Fibroblast of mammary gland (primary cell): ENCODE measurements at regions not wholly inside any gene's neighbourhood (a gene's known extent, or its start where the extent isn't known, plus 50 kb on each side); places are given as distances from the start of the nearest gene placed in this dataset.

Experiments
- DNase-seq: peaks from one replicate; pipeline ENCODE4 v3.0.0-alpha.2; 2010; ENCODE audit warnings: low read depth
- H3K4me3 ChIP-seq: 2 replicates; pipeline ENCODE4 v1.5.1; 2011; ENCODE audit warnings: low read depth, mild to moderate bottlenecking, low read length, moderate library complexity; ENCODE audit not compliant: control insufficient read depth
- TF ChIP-seq, protein P1 (sequence below): conservative IDR thresholded peaks from 2 replicates; pipeline ENCODE4 v1.5.1; 2011; ENCODE audit warnings: low read depth, low read length, inconsistent platforms; ENCODE audit not compliant: control insufficient read depth, insufficient read depth

DNA sequence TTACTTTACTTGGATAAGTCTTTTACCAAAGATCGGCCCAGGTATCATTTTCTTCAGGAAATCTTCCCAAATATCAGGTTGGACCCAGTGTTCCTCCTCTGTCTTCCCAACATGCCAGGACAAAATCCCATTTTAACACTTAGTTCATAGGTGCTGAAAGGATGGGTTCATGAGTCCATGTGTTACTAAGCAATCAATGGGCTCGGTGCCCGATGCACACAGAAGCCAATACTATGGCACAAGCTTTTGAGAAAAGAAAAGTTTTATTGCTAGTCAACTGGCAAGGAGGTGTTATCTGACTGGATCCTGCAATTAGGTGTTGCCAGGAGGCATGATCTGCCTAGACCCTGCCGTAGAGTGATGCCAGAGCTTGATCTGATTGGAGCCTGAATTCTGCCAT lies 133.3 kb upstream of the SLC44A3 start:
- DNase-seq = no peak

DNA sequence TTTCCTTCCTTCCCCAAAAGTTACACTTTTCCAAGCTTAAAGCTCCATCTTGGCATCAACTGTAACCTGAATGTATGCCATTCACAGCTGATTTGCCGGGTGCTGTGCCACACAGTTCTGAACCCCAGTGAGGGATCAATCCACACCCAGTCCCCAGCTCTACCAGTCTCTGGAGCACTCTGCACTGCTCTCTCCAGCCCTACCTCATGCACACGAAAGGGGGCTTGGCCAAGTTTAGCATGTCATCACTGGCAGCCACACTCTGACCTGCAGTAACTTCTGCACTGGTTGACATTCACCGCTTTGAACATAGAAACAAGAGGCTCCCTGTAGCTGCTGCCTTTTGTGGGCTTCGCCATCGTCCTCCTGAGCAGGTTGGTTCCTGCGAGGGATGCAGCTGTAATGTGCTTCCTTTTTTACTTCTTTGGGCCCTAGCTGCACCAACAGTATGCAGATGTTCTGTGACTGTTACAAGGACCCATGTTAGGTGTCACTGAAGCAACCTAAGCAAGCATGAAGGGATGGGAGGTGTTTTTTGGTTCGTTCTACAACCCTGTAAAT lies 135.4 kb upstream of the SLC44A3 start:
- no peak overlapping the region for H3K4me3 ChIP-seq
- DNase-seq = no peak
- TF ChIP-seq, protein P1, sequence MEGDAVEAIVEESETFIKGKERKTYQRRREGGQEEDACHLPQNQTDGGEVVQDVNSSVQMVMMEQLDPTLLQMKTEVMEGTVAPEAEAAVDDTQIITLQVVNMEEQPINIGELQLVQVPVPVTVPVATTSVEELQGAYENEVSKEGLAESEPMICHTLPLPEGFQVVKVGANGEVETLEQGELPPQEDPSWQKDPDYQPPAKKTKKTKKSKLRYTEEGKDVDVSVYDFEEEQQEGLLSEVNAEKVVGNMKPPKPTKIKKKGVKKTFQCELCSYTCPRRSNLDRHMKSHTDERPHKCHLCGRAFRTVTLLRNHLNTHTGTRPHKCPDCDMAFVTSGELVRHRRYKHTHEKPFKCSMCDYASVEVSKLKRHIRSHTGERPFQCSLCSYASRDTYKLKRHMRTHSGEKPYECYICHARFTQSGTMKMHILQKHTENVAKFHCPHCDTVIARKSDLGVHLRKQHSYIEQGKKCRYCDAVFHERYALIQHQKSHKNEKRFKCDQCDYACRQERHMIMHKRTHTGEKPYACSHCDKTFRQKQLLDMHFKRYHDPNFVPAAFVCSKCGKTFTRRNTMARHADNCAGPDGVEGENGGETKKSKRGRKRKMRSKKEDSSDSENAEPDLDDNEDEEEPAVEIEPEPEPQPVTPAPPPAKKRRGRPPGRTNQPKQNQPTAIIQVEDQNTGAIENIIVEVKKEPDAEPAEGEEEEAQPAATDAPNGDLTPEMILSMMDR = no peak

More for the DNA sequence above, 133.3 kb upstream of the SLC44A3 start:
- H3K4me3 ChIP-seq = no peak overlapping the region
- TF ChIP-seq, protein P1 = no peak

DNA sequence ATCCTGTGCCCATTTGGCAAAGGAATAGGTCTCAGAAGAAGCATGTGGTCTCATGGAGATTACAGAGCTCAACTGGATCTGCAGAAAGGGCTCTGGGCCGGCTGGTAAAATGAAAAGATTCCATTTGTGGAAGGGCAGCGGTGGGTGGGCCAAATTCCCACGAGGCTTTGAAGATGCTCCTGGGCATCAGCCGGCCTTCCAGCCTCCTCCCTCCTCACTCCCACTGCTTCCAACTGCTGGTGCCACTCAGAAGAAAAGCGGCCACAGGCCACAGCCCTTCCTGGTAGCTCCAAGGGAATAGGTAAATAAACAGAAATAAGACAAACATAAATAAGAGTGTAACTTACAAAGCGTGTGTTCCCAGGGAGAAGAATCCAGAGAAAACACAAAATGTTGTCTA lies 136.3 kb upstream of the SLC44A3 start:
- TF ChIP-seq, protein P1 = no peak
- H3K4me3 ChIP-seq = no peak overlapping the region
- DNase-seq = no peak

DNA sequence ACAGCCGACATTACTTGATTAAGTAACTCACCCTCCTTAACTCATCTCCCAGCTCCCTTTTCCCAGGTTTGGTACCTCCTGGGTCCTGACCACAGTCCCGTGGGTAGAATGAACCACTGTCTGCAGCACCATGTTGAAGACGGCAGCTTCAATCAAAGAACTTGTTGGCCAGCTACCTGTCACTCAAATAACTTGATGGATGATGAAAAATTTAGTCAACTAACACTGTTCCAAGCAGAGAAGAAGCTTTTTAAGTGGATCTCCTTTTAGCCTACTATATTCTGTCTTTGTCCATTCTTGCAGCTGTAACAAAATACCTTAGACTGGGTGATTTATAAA lies 138.4 kb upstream of the F3 start:
- no peak overlapping the region for H3K4me3 ChIP-seq

DNA sequence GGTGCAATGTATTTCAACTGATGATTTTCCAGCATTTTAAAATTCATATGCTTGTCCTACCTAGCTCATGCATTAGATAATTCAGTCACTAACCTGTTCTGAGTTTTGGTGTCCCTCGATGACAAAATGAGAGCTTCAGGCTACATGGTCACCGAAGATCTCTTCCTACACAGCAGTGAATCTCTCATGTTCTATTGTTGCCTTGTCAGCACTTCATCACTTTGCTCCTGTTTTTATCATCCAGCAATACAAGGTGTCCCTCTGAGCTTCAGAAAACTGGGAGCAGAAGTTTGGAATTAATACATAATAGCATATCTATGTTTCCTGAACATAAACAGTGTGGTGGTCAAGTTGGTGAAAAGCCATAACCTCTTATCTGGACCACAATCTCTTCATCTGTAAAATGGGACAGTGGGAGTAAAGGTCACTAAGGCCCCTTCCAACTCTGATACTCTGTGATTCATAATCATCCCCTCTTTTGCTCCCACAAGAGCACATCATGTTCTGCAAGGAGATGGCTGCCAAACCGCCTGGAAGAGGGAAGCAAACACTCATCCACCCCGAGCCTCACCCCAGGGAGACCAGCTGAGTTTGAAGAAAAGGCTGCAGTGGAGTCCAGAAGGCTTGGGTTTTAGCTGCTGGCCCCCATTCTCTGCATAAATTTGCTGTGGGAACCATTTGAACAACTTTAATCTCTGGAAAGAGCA lies 137.9 kb upstream of the F3 start:
- DNase-seq = peak; percentile 87
- TF ChIP-seq, protein P1 = no peak
- no peak overlapping the region for H3K4me3 ChIP-seq

More for the DNA sequence above, 138.4 kb upstream of the F3 start:
- TF ChIP-seq, protein P1 = no peak
- no peak for DNase-seq

DNA sequence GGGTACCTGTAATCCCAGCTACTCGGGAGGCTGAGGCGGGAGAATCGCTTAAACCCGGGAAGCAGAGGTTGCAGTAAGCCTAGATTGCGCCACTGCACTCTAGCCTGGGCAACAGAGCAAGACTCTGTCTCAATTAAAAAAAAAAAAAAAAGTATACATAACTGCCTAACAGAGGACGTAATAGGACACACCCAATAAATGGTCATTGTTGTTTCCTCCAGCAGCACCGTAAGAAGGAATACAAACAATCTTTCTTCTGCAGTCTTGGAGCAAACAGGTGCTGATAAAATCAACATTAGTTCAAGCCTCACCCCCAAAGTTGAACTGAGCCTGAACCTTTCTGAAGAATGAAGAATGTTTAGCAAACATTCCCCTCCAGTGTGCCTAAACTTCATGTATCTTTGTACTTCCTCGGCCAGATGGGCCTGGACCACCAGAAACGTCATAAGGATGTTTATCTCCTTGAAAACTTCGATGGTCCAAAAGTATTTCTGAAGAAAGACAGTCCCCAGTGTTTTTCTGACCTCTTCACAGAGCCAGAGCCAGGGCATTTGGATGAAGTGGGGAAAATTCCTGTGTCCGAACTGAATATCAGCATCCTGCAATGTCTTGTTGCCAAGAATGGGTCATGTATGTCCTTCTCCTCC lies 136.8 kb upstream of the F3 start:
- no peak overlapping the region for H3K4me3 ChIP-seq
- TF ChIP-seq, protein P1 = no peak
- DNase-seq = no peak
